Activated T-cell treated with anti-CD3 and anti-CD28 coated beads, Interleukin-2, amount 50 U/mL, for 24 hours (primary cell): ENCODE measurements at regions not wholly inside any gene's neighbourhood (a gene's known extent, or its start where the extent isn't known, plus 50 kb on each side); places are given as distances from the start of the nearest gene placed in this dataset.

Experiments
- DNase-seq: peaks from one replicate; pipeline ENCODE4 v3.0.0-alpha.2; 2020
- H3K27ac Mint-ChIP-seq: 2 replicates; pipeline ENCODE4 v1.8.0; 2020; ENCODE audit warnings: mild to moderate bottlenecking, mixed read lengths
- H3K27me3 Mint-ChIP-seq: 2 replicates; pipeline ENCODE4 v1.8.0; 2020; ENCODE audit warnings: mixed read lengths
- H3K36me3 Mint-ChIP-seq: 2 replicates; pipeline ENCODE4 v1.8.0; 2020; ENCODE audit warnings: low read depth, mixed read lengths
- H3K4me1 Mint-ChIP-seq: 2 replicates; pipeline ENCODE4 v1.8.0; 2020; ENCODE audit warnings: low read depth, mixed read lengths
- H3K4me3 Mint-ChIP-seq: 2 replicates; pipeline ENCODE4 v1.8.0; 2020; ENCODE audit warnings: mild to moderate bottlenecking, moderate library complexity, mixed read lengths
- H3K9me3 Mint-ChIP-seq: 2 replicates; pipeline ENCODE4 v1.8.0; 2020; ENCODE audit warnings: mixed read lengths

DNA sequence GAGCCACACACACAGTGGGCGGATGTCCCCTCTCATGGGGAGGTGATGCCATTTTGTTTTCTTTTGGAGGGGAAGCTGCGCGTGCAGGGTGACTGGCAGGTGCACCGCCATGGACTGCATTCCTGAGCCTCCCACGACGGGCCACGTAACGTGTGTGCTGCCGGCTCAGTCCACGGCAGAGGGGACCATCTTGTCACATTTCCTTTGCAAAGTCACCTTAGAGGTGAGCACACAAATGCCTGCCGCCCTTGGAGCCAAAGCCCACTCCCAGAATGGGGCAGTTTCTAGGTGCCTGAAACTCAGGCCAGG is 262.5 kb downstream of the CTTN start:
- DNase-seq = no peak
- H3K27ac Mint-ChIP-seq = no peak overlapping the region
- no peaks in the 10 kb centered on the region for H3K36me3 Mint-ChIP-seq
- H3K4me1 Mint-ChIP-seq = peaks cover 2% of the 10 kb centered on the region
- H3K27me3 Mint-ChIP-seq = peaks cover 76% of the 10 kb centered on the region
- no peaks in the 10 kb centered on the region for H3K9me3 Mint-ChIP-seq
- H3K4me3 Mint-ChIP-seq = no peak overlapping the region

DNA sequence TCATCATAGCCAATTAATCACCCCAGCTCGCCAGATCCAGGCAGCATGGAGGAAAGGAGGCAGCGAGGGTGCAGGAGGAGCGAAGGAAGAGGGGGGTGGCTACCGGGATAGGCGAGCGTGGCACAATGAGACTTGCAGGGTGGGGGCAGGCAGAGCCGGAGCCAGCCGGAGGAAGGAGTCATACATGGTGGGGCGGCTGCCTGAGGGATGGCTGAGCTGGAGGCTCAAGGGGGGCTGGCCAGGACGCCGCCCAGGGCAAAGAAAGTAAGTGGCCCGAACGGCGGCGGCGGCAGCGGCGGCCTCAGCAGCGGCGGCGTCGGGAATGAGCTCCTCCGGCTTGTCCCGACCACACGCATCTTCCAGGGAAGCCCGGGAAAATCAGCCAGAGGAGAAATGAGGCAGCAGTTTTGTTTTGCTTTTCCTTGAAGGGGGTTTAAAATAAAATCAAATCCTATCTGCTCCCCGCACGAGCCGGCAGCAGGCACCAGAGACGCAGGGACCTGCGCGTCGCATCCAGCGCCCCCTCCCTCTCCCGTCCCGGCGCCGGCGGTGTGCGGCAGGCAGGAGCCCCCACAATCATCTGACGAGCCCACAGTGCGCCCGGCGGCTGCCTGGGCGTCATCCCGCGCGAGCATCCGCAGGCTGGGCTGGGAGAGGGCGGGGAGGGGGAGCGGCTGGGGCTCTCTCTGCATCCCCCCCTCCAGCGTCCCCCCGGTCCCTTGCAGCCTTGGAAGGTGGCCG is 263.6 kb downstream of the CTTN start:
- DNase-seq = no peak
- Mint-ChIP-seq H3K27me3 (peaks cover 71% of the 10 kb centered on the region), H3K36me3 (no peaks in the 10 kb centered on the region), H3K4me3 (no peak overlapping the region), H3K4me1 (peaks cover 2% of the 10 kb centered on the region), H3K27ac (no peak overlapping the region), H3K9me3 (no peaks in the 10 kb centered on the region)

DNA sequence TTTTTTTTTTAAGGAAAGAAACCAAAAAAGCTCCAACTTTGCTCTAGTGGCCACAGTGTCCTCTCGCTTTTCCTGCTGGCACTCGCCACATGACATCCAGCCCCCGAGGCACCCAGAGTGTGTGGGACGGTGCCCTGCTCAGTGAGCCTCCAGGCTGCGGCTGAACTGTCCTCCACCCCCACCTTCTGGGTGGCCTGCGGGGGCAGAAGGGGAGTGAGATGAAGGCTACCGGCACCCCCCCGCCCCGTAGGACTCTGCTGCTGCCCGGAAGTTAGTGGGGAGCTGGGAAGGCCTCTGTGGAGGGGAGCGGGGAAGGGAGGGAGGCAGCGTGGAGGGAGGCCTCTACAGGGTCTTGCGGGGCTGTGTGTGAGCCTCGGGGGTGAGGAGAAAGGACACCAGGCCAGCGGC is 264.4 kb downstream of the CTTN start:
- H3K27me3 Mint-ChIP-seq = peaks cover 71% of the 10 kb centered on the region

DNA sequence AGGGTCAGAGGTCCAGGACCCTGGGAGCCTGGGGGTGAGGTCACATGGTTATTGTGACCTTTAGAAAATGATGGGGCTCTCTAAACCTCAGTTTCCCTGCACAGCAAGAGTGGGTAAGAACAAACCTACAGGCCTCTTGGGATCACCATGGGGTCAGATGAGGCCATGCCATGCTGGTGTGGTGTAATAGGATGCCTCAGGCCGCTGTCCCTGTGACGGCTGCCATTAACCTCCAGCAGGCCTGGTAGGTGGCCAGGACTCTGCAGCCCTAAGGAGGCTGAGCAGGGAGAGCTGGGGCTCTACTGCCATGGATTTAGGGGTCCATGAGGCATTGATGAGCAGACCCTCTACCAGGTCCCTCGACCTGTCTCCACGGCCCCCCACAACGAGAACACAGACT is 265.5 kb downstream of the CTTN start:
- Mint-ChIP-seq H3K9me3 (no peaks in the 10 kb centered on the region), H3K27ac (no peak overlapping the region), H3K4me3 (no peak overlapping the region), H3K4me1 (peaks cover 2% of the 10 kb centered on the region), H3K27me3 (peaks cover 65% of the 10 kb centered on the region), H3K36me3 (no peaks in the 10 kb centered on the region)
- DNase-seq = no peak

More for the DNA sequence above, 264.4 kb downstream of the CTTN start:
- Mint-ChIP-seq H3K9me3 (no peaks in the 10 kb centered on the region), H3K4me3 (no peak overlapping the region), H3K36me3 (no peaks in the 10 kb centered on the region), H3K27ac (no peak overlapping the region), H3K4me1 (peaks cover 2% of the 10 kb centered on the region)
- DNase-seq = no peak

DNA sequence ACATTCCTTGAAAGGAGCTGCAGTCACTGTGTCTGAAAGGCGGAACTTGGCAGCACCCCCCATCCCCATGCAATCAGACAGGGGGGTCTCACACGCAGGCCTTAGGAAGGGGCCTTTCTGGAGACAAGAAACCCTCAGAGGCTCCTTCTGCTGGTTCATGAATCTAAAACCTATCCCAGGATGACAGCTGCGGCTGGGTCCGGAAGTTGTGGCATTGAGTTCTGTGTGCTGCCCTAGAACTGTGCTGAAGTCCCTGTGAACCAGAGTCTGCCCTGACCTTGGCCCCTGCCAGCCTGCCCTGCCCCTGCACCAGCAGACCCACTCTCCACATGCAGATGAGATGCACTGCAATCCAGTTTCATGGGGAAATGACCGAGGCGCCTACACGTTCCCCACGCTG is 268.0 kb downstream of the CTTN start:
- Mint-ChIP-seq H3K9me3 (no peaks in the 10 kb centered on the region), H3K27ac (no peak overlapping the region), H3K27me3 (peaks cover 46% of the 10 kb centered on the region), H3K36me3 (no peaks in the 10 kb centered on the region), H3K4me3 (no peak overlapping the region), H3K4me1 (peaks cover 2% of the 10 kb centered on the region)
- DNase-seq = no peak

DNA sequence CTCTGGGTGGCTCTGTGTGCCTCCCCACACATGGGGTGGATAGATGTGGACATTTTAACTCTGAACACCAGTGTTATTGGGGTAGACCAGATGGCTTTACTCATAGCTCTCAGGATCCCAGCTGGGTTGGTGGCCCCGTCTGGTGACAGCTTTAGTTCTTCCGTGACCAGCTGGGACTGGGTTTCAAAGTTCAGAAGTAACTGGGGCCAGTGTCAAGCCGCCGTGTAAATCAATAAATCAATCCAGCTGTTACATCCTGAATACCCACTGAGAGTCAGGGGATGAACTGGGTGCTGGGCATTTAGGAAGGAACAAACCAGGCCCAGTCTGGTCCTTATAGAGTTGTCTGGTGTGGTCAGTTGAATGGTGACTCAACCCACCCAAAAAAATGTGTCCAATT is 269.4 kb downstream of the CTTN start:
- Mint-ChIP-seq H3K27me3 (peaks cover 38% of the 10 kb centered on the region), H3K27ac (no peak overlapping the region), H3K4me3 (no peak overlapping the region), H3K4me1 (no peaks in the 10 kb centered on the region), H3K36me3 (no peaks in the 10 kb centered on the region), H3K9me3 (no peaks in the 10 kb centered on the region)
- no peak for DNase-seq

DNA sequence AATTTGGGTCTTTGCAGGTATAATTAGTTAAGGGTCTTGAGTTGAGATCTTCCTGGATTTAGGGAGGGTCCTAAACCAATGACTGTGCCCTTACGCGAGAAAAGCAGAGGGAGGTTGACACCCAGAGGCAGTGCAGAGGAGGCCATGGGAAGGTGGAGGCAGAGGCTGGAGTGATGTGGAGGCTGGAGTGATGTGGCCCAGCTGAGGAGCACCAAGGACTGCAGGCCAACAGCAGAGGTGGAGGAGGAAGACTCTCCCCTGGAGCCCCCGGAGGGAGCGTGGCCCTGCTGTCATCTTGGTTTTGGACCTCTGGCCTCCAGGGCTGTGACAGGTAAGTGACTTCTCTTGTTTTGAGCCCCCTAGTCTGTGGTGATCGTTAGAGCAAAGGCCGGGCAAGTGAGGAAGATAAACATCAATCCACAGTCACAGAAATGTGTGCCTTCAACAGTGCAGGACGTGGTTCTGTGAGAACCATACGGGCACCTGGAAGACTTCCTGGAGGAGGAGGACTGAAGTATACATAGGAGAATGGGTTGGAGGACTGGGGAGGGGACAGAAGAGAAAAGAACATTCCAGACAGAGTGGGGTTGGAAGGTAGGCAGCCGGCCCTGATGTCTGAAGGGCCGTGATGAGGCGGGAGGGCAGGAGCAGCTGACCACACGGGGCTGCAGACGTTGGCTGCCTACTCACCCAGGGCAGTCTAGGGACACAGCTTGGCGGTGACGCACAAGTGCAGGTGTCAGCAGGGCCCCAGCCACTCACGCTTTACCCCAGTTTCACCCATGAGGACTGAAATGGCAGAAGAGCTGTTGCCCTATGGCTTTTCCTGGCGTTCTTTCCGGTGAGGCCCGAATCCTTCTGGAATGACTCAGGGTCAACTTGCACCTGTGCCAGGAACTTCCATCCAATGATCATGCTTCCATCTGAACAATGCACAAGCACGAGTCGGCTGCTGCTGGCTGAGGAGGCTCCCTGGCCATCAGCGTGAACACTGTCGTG is 270.2 kb downstream of the CTTN start:
- DNase-seq = no peak
- Mint-ChIP-seq H3K27me3 (peaks cover 31% of the 10 kb centered on the region), H3K4me1 (no peaks in the 10 kb centered on the region), H3K9me3 (no peaks in the 10 kb centered on the region), H3K36me3 (no peaks in the 10 kb centered on the region), H3K4me3 (no peak overlapping the region), H3K27ac (no peak overlapping the region)

DNA sequence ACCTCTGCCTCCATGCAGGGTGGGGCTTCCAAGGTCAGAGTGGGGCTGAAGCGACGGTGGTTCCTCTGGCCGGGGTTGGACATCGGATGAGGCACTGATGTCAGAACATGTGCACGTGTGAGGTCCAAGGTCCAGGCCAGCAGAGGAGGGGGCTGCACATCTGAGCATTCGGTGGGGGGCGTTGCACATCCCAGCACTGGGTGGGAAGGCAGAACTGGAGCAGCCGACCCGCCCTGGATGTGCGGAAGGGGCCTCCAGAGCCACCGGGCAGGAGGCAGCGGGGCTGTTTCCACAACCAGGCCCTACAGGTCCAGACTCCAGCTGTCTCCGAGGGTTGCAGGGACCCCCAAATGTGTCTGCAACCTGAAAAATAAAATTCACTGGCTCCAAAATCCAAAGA is 271.0 kb downstream of the CTTN start:
- DNase-seq = no peak
- Mint-ChIP-seq H3K27ac (no peak overlapping the region), H3K4me1 (no peaks in the 10 kb centered on the region), H3K9me3 (no peaks in the 10 kb centered on the region), H3K4me3 (no peak overlapping the region), H3K27me3 (peaks cover 24% of the 10 kb centered on the region), H3K36me3 (no peaks in the 10 kb centered on the region)

DNA sequence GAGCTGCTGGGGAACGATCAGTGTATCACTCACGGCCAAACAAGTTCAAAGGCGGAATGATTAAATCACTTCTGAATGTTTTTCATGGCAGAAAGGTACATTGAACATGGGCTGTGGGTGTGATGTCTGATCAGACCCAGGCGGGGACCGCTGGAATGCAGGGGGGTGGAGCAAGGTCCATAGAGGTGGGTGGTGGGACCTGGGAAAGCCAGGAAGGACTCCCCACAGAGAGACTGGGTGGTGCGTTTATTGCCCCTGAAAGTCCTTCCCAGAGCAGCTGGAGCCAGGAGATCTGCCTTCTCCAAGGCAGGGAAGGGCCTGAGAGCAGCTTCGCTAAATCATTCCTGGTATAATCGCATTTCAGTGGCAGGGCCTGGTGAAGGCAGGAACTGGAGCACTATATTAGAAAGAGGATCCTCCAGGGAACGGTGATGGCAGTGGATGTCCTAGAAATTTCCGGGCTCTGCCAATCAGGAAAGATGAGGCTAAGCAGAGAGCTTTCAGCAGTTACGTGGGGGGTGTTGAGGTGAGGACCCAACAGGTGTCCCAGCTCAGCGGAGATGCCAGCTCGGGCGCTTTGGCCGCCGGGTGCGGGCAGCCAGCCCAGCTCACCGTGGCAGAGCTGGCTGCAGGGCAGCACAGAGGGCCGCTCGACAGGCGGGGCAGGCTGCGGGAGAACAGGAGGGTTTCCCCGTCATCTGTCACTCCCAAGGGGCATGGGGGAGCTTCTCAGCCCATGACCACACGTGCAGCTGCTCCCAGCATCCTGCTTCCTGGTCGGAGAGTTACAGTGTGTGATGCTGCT is 271.7 kb downstream of the CTTN start:
- DNase-seq = no peak
- Mint-ChIP-seq H3K9me3 (no peaks in the 10 kb centered on the region), H3K4me1 (no peaks in the 10 kb centered on the region), H3K4me3 (no peak overlapping the region), H3K27me3 (peaks cover 17% of the 10 kb centered on the region), H3K27ac (no peak overlapping the region), H3K36me3 (no peaks in the 10 kb centered on the region)

DNA sequence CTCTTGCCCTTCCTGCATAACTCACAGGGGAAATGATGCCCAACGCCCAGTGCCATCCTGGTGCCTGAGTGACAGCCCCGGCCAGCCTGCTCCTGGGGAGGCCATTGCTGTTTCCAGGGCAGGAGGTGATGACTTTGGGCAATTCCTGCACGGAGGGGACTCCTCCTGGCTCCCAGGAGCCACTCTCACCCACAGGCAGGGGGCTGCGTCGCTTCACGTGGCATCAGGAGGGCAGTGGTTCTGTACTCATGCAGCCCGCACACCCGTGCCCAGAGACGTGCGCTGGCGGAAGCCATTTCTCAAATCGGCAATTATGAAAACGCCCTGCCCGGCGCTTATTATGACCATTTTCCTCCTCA is 272.3 kb downstream of the CTTN start:
- H3K36me3 Mint-ChIP-seq = no peaks in the 10 kb centered on the region
- DNase-seq = no peak
- no peak overlapping the region for H3K27ac Mint-ChIP-seq
- H3K4me3 Mint-ChIP-seq = no peak overlapping the region
- no peaks in the 10 kb centered on the region for H3K9me3 Mint-ChIP-seq
- no peaks in the 10 kb centered on the region for H3K4me1 Mint-ChIP-seq
- H3K27me3 Mint-ChIP-seq = peaks cover 12% of the 10 kb centered on the region

DNA sequence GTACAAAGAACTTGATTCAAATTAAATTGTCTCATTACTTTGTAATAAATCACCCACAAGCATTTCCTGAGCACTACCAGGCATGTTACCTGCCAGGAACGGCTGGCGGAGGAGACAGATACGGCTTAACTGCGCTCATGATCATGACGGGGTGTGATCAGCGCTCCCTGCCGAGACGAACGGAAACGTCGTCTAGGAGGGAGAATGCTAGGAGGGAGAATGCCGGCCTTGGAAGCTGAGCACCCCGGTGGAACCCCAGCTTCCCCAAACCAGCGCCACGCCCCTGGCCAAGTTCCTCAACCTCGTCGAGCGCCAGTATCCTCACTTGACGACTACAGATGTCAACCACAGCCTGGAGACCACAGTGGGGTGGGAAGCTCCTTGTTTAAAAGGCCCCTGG is 272.8 kb downstream of the CTTN start:
- no peaks in the 10 kb centered on the region for H3K4me1 Mint-ChIP-seq
- no peaks in the 10 kb centered on the region for H3K36me3 Mint-ChIP-seq
- DNase-seq = no peak
- H3K4me3 Mint-ChIP-seq = no peak overlapping the region
- no peaks in the 10 kb centered on the region for H3K9me3 Mint-ChIP-seq
- no peak overlapping the region for H3K27ac Mint-ChIP-seq
- peaks cover 12% of the 10 kb centered on the region for H3K27me3 Mint-ChIP-seq

DNA sequence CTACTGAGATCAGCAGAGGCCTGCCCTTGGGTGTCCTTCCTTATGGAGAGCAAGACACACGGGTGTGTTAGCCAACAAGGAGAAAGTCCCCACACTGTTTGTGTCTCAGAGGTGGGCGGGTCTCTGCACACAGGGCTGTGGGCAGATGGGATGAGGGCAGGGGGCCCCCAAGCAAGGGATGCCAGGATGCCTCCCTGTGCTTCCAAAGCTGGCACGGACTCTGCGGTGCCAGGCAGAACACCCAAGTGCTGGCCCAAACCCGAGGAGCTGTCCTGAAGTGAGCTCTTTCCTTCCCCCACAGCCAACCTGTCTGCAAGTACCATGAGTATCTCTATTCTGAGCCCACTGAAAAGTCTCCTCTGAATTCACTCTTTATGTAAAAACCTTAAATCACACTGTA is 273.3 kb downstream of the CTTN start:
- no peaks in the 10 kb centered on the region for H3K9me3 Mint-ChIP-seq
- H3K27ac Mint-ChIP-seq = no peak overlapping the region
- H3K36me3 Mint-ChIP-seq = no peaks in the 10 kb centered on the region
- H3K4me1 Mint-ChIP-seq = no peaks in the 10 kb centered on the region
- no peak overlapping the region for H3K4me3 Mint-ChIP-seq
- peaks cover 10% of the 10 kb centered on the region for H3K27me3 Mint-ChIP-seq
- DNase-seq = no peak

DNA sequence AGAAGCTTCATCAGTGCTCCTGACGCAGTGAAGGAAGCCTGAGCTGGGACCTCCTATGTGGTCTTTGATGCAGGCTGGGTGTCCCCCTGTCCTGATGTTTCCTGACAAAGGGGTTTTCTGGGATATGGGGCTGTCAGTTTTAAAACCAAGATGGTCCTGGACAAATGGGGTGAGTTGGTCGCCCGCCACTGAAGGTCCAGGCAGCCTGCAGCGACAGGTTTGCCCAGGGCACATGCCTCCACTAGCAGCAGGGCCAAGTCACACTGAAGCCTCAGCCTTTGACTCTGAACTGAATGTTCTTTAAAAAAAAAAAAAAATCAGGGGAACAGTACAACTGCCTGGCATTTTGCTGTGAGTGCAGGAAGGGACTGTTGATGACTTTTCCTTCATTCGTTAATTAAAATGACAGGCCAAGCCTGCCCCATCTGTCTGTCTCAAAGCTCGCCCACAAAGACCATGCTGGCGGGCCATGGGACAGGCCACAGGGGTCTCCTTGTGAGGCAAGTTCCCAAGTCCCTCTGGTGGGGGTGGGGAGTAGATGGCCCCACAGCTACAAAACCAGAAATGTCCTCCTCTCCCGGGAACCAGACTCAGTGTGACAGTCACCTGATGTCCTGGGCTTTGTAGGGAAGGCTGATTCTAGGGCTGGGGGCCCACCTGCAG is 274.8 kb downstream of the CTTN start:
- Mint-ChIP-seq H3K27me3 (peaks cover 7% of the 10 kb centered on the region), H3K9me3 (no peaks in the 10 kb centered on the region), H3K27ac (no peak overlapping the region), H3K4me3 (no peak overlapping the region), H3K4me1 (no peaks in the 10 kb centered on the region), H3K36me3 (no peaks in the 10 kb centered on the region)
- DNase-seq = no peak

DNA sequence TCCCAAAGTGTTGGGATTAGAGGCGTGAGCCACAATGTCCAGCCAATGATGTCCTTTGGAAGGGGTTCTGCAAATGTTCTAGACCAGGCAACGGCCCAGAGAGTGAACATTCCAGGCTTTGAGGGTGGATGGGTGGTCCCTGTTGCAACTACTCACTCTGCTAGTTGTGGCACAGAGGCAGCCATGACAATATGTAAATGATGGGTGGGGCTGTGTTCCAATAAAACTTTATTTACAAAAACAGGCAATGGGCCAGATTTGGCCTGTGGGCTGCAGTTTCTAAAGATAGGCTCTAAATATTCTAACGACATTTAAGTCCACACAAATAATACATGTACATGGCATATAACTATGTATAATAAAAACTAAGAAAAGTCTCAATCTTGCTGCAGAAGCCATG is 276.3 kb downstream of the CTTN start:
- no peaks in the 10 kb centered on the region for H3K36me3 Mint-ChIP-seq
- H3K9me3 Mint-ChIP-seq = no peaks in the 10 kb centered on the region
- H3K27me3 Mint-ChIP-seq = peaks cover 6% of the 10 kb centered on the region
- H3K27ac Mint-ChIP-seq = no peak overlapping the region
- no peak for DNase-seq
- H3K4me1 Mint-ChIP-seq = no peaks in the 10 kb centered on the region
- H3K4me3 Mint-ChIP-seq = no peak overlapping the region
